GM12872 (cell line): ENCODE measurements at regions not wholly inside any gene's neighbourhood (a gene's known extent, or its start where the extent isn't known, plus 50 kb on each side); places are given as distances from the start of the nearest gene placed in this dataset.

ENCODE experiments used
- CTCF ChIP-seq: IDR thresholded peaks from 3 replicates; pipeline ENCODE4 v1.5.1; 2011; ENCODE audit warnings: low read depth, mild to moderate bottlenecking, low read length, moderate library complexity; ENCODE audit not compliant: insufficient read depth

DNA sequence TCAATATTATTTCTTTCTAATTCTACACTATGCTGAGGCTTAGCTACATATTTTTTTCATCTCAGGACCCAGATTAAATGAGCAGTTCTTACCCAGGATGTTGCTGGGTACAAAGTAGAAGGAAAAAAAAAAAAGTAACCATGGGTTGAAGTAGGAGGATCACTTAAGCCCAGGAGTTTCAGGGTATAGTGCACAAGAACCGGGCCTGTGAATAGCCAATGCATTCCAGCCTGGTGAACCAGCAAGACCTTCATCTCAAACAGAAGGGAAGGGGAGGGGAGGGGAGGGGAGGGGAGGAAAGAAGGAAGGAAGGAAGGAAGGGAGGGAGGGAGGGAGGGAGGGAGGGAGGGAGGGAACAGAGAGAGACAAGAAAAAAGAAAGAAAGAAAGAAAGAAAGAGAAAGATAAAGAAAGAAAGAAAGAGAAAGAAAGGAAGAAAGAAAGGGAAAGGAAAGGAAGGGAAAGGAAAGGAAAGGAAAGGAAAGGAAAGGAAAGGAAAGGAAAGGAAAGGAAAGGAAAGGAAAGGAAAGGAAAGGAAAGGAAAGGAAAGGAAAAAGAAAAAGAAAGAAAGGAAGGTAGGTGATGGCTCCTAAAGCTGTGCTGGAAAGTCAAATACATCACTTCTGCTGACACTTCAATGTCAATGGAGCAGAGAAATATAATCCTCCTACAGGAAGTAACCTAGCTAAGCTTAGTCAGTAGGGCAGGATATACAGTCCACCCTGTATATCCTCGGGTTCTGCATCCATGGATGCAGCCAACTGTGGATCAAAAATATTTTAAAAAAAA, 206.8 kb upstream of the TGFBR2 start:
- TF ChIP-seq CTCF = no peak

GRCh38 chr3:30400926-30401325, 205.5 kb upstream of the TGFBR2 start:
- TF ChIP-seq CTCF = no peak

- TF ChIP-seq CTCF = no peak
These were observed 204.4 kb upstream of the TGFBR2 start for GRCh38 chr3:30401971-30402370.

GRCh38 chr3:30407651-30408050, 198.8 kb upstream of the TGFBR2 start:
- TF ChIP-seq CTCF = no peak

DNA sequence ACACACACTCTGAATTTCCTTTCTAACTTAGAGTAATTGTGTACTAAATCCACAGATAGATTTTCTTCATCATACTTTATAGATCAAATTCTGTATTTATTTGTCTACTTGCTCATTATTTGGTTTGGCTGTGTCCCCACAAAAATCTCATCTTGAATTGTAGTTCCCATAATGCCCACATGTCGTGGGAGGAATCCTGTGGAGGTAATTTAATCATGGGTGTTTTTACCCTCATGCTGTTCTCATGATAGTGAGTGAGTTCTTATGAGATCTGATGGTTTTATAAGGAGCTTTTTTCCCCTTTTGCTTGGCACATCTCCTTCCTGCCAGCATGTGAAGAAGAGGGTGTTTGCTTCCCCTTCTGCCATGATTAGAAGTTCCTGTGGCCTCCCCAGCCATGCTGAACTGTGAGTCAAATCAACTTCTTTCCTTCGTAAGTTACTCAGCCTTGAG, 198.3 kb upstream of the TGFBR2 start:
- TF ChIP-seq CTCF = no peak

DNA sequence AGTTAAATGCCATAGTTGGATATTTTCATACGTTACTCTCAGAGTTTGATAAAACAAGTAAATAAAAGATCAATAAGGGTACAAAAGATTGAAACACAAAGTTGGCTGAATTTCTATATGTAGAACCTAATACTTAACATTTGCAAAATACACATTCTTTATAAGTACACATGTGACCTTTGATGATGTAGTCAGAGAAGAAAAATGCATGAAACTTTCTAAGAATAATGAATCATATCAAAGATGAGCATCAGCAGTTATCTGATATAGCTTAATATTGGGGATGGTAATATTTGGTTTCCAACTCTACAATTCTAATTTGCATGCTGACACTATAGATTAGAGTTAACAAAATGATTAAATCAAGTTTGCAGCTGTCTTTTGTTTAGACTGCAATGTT, 188.0 kb upstream of the TGFBR2 start:
- no peak for TF ChIP-seq CTCF

DNA sequence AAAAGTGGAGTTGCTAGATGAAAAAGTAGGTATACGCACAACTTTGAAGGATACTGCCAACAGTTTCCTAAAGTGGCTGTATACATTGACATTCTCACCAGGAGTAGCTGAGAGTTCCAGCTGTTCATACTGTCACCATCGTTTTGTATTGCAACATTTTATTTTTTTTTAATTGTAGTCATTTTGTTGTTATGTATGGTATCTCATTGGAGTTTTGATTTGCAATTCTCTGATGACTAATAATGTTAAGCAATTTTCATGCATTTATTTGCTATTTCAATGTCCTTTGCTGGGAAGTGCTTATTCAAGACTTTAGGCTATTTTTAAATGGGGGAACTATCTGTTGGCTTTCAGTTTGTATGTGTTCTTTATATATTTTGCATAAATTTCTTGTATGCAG, 185.1 kb upstream of the TGFBR2 start:
- TF ChIP-seq CTCF = no peak
